ENCODE measurements at regions not wholly inside any gene's neighbourhood (a gene's known extent, or its start where the extent isn't known, plus 50 kb on each side); places are given as distances from the start of the nearest gene placed in this dataset.

GRCh38 chr14:104392396-104393198 is 187.0 kb upstream of the C14orf180 start:
- Histone ChIP-seq H3K36me3 (ENCODE audit: control insufficient read depth, insufficient read depth, low read length) (no peaks in the 10 kb centered on the region), H3K9me1 (ENCODE audit: control insufficient read depth, insufficient read depth, low read length) (no peaks in the 10 kb centered on the region), H4K20me1 (replicated peaks; ENCODE audit: control insufficient read depth, insufficient read depth, low read length) (no peaks in the 10 kb centered on the region), H3K4me2 (ENCODE audit: insufficient read depth, low read length) (no peak overlapping the region), H3K9ac (ENCODE audit: insufficient read depth in 1 of 2, low read depth in 2 of 2, low read length in 2 of 2) (no peak overlapping the region), H3K27ac (ENCODE audit: extremely low read depth, low read depth, low read length) (no peak overlapping the region), H3K27me3 (ENCODE audit: control insufficient read depth in 2 of 2, insufficient read depth in 2 of 2, low read length in 2 of 2) (peaks cover 5 to 74% of the 10 kb centered on the region in 2 experiments; a peak in 4 of 5 replicates), H3K4me1 (replicated peaks in 1 of 2; ENCODE audit: control insufficient read depth in 2 of 2, insufficient read depth in 2 of 2, low read length in 2 of 2) (no peaks in the 10 kb centered on the region), H3K79me2 (ENCODE audit: control insufficient read depth, insufficient read depth, low read length) (no peaks in the 10 kb centered on the region), H3K9me3 (replicated peaks; ENCODE audit: control insufficient read depth, insufficient read depth, low read depth, low read length) (no peaks in the 10 kb centered on the region), H3K4me3 (no peak overlapping the region), H2AFZ (ENCODE audit: low read depth, low read length) (no peak overlapping the region)
- WGBS (ENCODE audit: insufficient coverage, low coverage, missing lambda C conversion rate) = 0% methylated on average over 8 of the region's 28 CpGs
- ATAC-seq (no peak), DNase-seq (ENCODE audit: extremely low read depth in 1 of 4, low spot score in 3 of 4) (no peak), FAIRE-seq (no peak)
- TF ChIP-seq RHOXF2B (CRISPR knock-in tag; conservative IDR thresholded peaks at IDR 0.05) (no peak), HDAC6 (IDR thresholded peaks at IDR 0.05; ENCODE audit: low read depth, low read length) (no peak), VEZF1 (CRISPR knock-in tag; IDR thresholded peaks at IDR 0.05) (no peak), MNT (conservative IDR thresholded peaks at IDR 0.05) (no peak), E2F8 (IDR thresholded peaks at IDR 0.05; ENCODE audit: low read depth, partially characterized antibody) (no peak), DLX4 (CRISPR knock-in tag; IDR thresholded peaks at IDR 0.05) (no peak)
- POLR2A ChIA-PET = interaction anchor here (0.6 kb wide), 1 partner anchor 283 kb away, joined by 3 read pairs; no protein-coding TSS in a partner anchor
- BruUV-seq (replicated peaks) = no TSS peak
- intact Hi-C loops (cut with micrococcal nuclease) = no loop called here
- CTCF ChIA-PET (ENCODE audit: low intra/inter-chr PET ratio) = no interaction called here
- in situ Hi-C loops (cut with MboI) = no loop called here

Measured in K562 (cell line).